ENCODE measurements at regions not wholly inside any gene's neighbourhood (a gene's known extent, or its start where the extent isn't known, plus 50 kb on each side); places are given as distances from the start of the nearest gene placed in this dataset.

DNA sequence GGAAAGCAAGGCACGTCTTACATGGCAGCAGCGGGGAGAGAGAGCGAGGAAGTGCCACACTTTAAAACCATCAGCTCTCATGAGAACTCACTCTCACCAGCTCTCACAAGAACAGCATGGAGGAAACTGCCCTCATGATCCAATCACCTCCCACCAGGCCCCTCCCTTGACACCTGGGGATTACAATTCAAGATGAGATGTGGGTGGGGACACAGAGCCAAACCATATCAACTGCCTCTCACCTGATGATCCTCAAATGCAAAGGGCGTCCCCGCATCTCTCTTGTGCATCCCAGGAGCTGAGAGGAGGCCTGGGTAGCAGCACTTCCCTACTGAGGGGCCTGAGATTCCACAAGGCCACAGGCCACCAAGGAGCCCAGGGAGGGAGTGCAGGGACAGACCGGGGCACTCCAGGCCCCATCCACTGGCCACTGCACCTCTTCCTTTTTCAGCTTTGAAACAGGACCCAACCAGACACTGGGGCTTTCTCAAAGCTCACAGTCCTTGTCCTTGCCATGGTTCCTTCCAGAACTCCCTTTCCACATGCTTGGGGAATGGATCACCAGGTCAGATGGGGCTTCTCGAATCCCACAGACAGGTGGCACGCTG lies 54.5 kb upstream of the IL17B start:
- ATAC-seq (no peak), FAIRE-seq (no peak), DNase-seq (ENCODE audit: low spot score) (no peak)
- Histone ChIP-seq H3K9me3 (ENCODE audit: low read length) (no peaks in the 10 kb centered on the region), H4K20me1 (ENCODE audit: insufficient read depth, low read length) (no peaks in the 10 kb centered on the region), H3K4me1 (ENCODE audit: insufficient read depth, low read length) (peaks cover 77% of the 10 kb centered on the region), H3K4me3 (replicated peaks in 1 of 3; ENCODE audit: insufficient read depth in 1 of 3, low read depth in 2 of 3, low read length in 3 of 3) (no peak overlapping the region), H3K27ac (ENCODE audit: extremely low read length, insufficient read depth, low read length) (no peak overlapping the region), H3K36me3 (replicated peaks in 1 of 2; ENCODE audit: control insufficient read depth in 1 of 2, insufficient read depth in 2 of 2, low read length in 2 of 2) (no peaks in the 10 kb centered on the region), H3K27me3 (ENCODE audit: control insufficient read depth in 1 of 2, insufficient read depth in 2 of 2, low read length in 2 of 2) (peaks cover 0 to 4% of the 10 kb centered on the region in 2 experiments; a peak in 1 of 5 replicates), H3K79me2 (ENCODE audit: insufficient read depth, low read length) (no peaks in the 10 kb centered on the region), H3K4me2 (ENCODE audit: low read depth, low read length) (no peak overlapping the region), H3K9ac (ENCODE audit: insufficient read depth, low read depth, low read length) (no peak overlapping the region), H2AFZ (ENCODE audit: low read length) (no peak overlapping the region)
- TF ChIP-seq ZNF780A (CRISPR knock-in tag; IDR thresholded peaks at IDR 0.05): no peak
- TF ChIP-seq SMARCE1 (IDR thresholded peaks at IDR 0.05; ENCODE audit: borderline replicate concordance): no peak
- no peak for TF ChIP-seq ZNF263 (CRISPR knock-in tag; IDR thresholded peaks at IDR 0.05)
- no peak for TF ChIP-seq ZNF775 (CRISPR knock-in tag; IDR thresholded peaks at IDR 0.05; ENCODE audit: borderline replicate concordance)
- TF ChIP-seq PLSCR1 (CRISPR knock-in tag; IDR thresholded peaks at IDR 0.05; ENCODE audit: borderline replicate concordance): no peak
- TF ChIP-seq HDAC1 (CRISPR knock-in tag; IDR thresholded peaks at IDR 0.05): no peak
- no peak for TF ChIP-seq NFKB2 (CRISPR knock-in tag; IDR thresholded peaks at IDR 0.05; ENCODE audit: borderline replicate concordance)
- TF ChIP-seq ZC3H13 (CRISPR knock-in tag; IDR thresholded peaks at IDR 0.05): no peak
- TF ChIP-seq, protein P1, sequence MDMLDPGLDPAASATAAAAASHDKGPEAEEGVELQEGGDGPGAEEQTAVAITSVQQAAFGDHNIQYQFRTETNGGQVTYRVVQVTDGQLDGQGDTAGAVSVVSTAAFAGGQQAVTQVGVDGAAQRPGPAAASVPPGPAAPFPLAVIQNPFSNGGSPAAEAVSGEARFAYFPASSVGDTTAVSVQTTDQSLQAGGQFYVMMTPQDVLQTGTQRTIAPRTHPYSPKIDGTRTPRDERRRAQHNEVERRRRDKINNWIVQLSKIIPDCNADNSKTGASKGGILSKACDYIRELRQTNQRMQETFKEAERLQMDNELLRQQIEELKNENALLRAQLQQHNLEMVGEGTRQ (IDR thresholded peaks at IDR 0.05; ENCODE audit: low read depth, low read length): no peak
- TF ChIP-seq, protein P1 (CRISPR knock-in tag; IDR thresholded peaks at IDR 0.05; ENCODE audit: borderline replicate concordance): no peak
- ChIA-PET CTCF (ENCODE audit: low intra/inter-chr PET ratio, low total read pairs) (interaction anchor here (1.1 to 1.6 kb wide), 6 partner anchors 52 to 131 kb away, joined by 3 to 14 read pairs (median 8); no protein-coding TSS in a partner anchor), POLR2A (interaction anchor here (0.6 to 1.3 kb wide), 2 partner anchors 87 to 113 kb away, joined by 3 read pairs; no protein-coding TSS in a partner anchor)
- intact Hi-C loops (cut with micrococcal nuclease; ENCODE audit: unreplicated experiment) (loop anchor here (1.0 to 5.0 kb wide), 3 partner anchors 51 to 184 kb away; partner anchors contain the start of gene AFAP1L1), in situ Hi-C loops (cut with HindIII; ENCODE audit: extremely low pct_ligation_motif_present, low pct_unique_long_range_greater_than_20kb) (loop anchor here (5.0 to 10.0 kb wide), 2 partner anchors 49 to 111 kb away; no protein-coding TSS in a partner anchor)
- no TSS peak for BruUV-seq (replicated peaks)
- WGBS (ENCODE audit: low lambda C conversion rate): 73% methylated on average over 6 of the region's 8 CpGs
